ENCODE measurements at regions not wholly inside any gene's neighbourhood (a gene's known extent, or its start where the extent isn't known, plus 50 kb on each side); places are given as distances from the start of the nearest gene placed in this dataset.

DNA sequence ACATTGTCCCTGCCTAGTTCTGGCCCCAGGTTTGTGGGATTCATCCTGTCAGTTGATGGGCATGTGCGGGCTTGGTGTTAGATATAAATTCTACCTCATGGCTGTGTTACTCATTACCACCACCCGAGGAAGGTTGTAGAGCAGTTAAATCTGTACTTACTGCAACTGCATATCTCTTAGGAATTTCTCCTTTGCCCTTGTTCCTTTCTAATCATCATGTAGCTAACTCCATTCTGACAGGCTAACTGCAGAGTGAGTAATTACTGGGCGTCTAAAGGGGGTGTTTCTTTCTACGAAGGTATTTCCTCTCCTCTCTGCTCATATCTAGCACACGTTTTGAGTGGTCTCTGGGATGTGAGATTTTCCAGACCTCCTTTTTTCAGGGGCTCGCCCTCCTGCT is 1076.7 kb downstream of the TMTC2 start:
- peaks cover 0 to 8% (median 2%) of the 10 kb centered on the region in 11 donors for H3K9me3 Mint-ChIP-seq
- H3K27ac ChIP-seq (ENCODE audit: low read depth, low read length), result no peak overlapping the region
- DNase-seq, result no peak
- H3K27me3 ChIP-seq (ENCODE audit: control insufficient read depth in 2 of 2, insufficient read depth in 2 of 2, low read length in 2 of 2), result no peaks in the 10 kb centered on the region
- no peaks in the 10 kb centered on the region for H3K27me3 Mint-ChIP-seq
- no peaks in the 10 kb centered on the region for H3K9me3 ChIP-seq (ENCODE audit: control insufficient read depth in 2 of 3, low read length in 3 of 3)
- no peak for ATAC-seq
- no peaks in the 10 kb centered on the region for H3K4me1 ChIP-seq (ENCODE audit: control insufficient read depth in 2 of 2, insufficient read depth in 2 of 2, low read length in 2 of 2)
- intact Hi-C loops (cut with micrococcal nuclease), result no loop called here
- no peak overlapping the region for H3K4me3 ChIP-seq (ENCODE audit: low read length)
- H3K36me3 Mint-ChIP-seq, result no peaks in the 10 kb centered on the region
- H3K4me1 Mint-ChIP-seq, result no peaks in the 10 kb centered on the region
- no peak overlapping the region for H3K4me3 Mint-ChIP-seq
- H3K27ac Mint-ChIP-seq, result no peak overlapping the region
- CTCF ChIA-PET, result no interaction called here
- H3K36me3 ChIP-seq (ENCODE audit: control insufficient read depth in 2 of 3, insufficient read depth in 3 of 3, low read length in 3 of 3), result no peaks in the 10 kb centered on the region
- POLR2A ChIA-PET, result no interaction called here

DNA sequence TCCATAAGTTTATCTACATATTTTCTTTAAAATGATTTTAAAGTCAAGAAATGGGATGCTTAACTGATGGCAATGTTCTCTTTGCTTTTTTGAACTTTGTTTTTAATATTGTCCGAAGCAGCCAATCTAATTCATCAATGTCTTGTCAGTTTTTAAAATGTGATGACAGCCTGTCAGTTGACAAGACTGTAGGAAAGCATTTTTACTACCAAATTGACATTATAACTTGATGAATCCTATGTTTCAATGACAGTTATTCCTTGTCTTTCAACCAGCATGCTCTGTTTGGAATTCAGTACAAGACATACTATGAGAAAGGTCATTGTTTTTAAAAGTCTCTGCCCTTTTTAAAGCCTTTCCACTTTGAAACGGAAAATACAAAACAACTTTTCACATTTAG is 1073.2 kb downstream of the TMTC2 start:
- Mint-ChIP-seq H3K27ac (no peak overlapping the region), H3K9me3 (peaks cover 0 to 17% (median 2%) of the 10 kb centered on the region in 11 donors), H3K36me3 (no peaks in the 10 kb centered on the region), H3K27me3 (no peaks in the 10 kb centered on the region), H3K4me3 (no peak overlapping the region), H3K4me1 (no peaks in the 10 kb centered on the region)
- Histone ChIP-seq H3K36me3 (ENCODE audit: control insufficient read depth in 2 of 3, insufficient read depth in 3 of 3, low read length in 3 of 3) (no peaks in the 10 kb centered on the region), H3K4me3 (ENCODE audit: low read length) (no peak overlapping the region), H3K27ac (ENCODE audit: low read depth, low read length) (no peak overlapping the region), H3K9me3 (ENCODE audit: control insufficient read depth in 2 of 3, low read length in 3 of 3) (no peaks in the 10 kb centered on the region), H3K4me1 (ENCODE audit: control insufficient read depth in 2 of 2, insufficient read depth in 2 of 2, low read length in 2 of 2) (no peaks in the 10 kb centered on the region), H3K27me3 (ENCODE audit: control insufficient read depth in 2 of 2, insufficient read depth in 2 of 2, low read length in 2 of 2) (no peaks in the 10 kb centered on the region)
- intact Hi-C loops (cut with micrococcal nuclease), result loop anchor here in 1 of 2 donors (5.0 kb wide), 1 partner anchor 1073 kb away; the partner anchor contains the start of gene TMTC2
- POLR2A ChIA-PET, result no interaction called here
- DNase-seq, result no peak
- CTCF ChIA-PET, result no interaction called here
- no peak for ATAC-seq

DNA sequence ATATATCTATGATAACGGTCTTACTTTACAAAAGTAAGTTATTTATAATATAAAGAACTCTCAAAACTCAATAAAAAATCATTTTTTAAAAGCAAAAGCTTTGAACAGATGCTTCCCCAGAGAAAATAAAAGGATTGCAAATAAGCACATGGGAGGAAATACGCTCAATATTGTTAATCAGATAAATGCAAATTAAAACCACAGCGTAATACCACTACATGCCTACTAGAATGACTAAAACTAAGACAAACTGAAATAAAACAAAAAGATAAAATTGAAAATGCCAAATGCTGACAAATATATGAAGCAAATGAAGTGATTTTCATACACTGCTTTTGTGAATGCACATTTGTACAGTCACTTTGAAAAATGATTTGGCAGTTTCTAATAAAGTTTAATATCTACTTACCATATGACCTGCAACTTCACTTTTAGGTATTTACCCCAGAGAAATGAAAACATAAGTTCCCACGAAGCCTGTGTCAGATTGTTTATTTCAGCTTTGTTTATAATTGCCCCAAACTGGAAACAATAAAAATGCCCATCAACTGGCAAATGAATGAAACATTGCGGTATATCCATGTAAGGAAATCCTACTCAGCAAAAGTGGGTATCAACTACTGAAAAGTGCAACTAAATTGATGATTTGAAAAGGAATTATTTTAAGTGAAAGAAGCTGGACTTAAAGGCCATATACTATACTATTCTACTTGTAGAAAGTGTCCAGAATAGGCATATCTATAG is 1072.4 kb downstream of the TMTC2 start:
- H3K9me3 Mint-ChIP-seq, result peaks cover 0 to 17% (median 2%) of the 10 kb centered on the region in 11 donors
- no peaks in the 10 kb centered on the region for H3K4me1 ChIP-seq (ENCODE audit: control insufficient read depth in 2 of 2, insufficient read depth in 2 of 2, low read length in 2 of 2)
- no peak overlapping the region for H3K27ac ChIP-seq (ENCODE audit: low read depth, low read length)
- no peak overlapping the region for H3K4me3 ChIP-seq (ENCODE audit: low read length)
- H3K9me3 ChIP-seq (ENCODE audit: control insufficient read depth in 2 of 3, low read length in 3 of 3), result no peaks in the 10 kb centered on the region
- DNase-seq (no peak), ATAC-seq (no peak)
- no peaks in the 10 kb centered on the region for H3K36me3 ChIP-seq (ENCODE audit: control insufficient read depth in 2 of 3, insufficient read depth in 3 of 3, low read length in 3 of 3)
- H3K4me1 Mint-ChIP-seq, result no peaks in the 10 kb centered on the region
- H3K4me3 Mint-ChIP-seq, result no peak overlapping the region
- ChIA-PET CTCF (no interaction called here), POLR2A (no interaction called here)
- intact Hi-C loops (cut with micrococcal nuclease), result loop anchor here in 1 of 2 donors (5.0 kb wide), 1 partner anchor 1072 kb away; the partner anchor contains the start of gene TMTC2
- H3K36me3 Mint-ChIP-seq, result no peaks in the 10 kb centered on the region
- no peaks in the 10 kb centered on the region for H3K27me3 Mint-ChIP-seq
- H3K27me3 ChIP-seq (ENCODE audit: control insufficient read depth in 2 of 2, insufficient read depth in 2 of 2, low read length in 2 of 2), result no peaks in the 10 kb centered on the region
- H3K27ac Mint-ChIP-seq, result no peak overlapping the region

DNA sequence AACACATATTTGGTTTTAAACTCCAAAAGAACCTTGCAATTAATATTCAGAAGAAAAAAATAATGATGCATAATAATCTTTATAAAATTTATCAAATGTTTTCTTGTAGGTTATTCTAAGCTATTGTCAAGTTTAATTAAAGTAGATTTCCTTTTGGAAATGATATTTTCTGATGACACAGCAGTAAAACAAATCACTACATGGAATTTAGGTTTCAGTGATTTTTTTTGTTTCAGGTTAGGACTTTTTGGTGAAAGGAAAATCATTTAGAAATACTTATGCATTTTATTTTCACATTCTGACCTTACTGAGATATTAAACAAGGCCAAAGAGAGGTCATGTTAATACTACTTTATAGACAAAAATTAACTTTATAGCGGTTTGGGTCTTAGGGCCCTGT is 1067.2 kb downstream of the TMTC2 start:
- POLR2A ChIA-PET, result no interaction called here
- H3K4me3 Mint-ChIP-seq, result no peak overlapping the region
- no peak overlapping the region for H3K27ac Mint-ChIP-seq
- H3K36me3 Mint-ChIP-seq, result no peaks in the 10 kb centered on the region
- DNase-seq (no peak), ATAC-seq (no peak)
- Histone ChIP-seq H3K36me3 (ENCODE audit: control insufficient read depth in 2 of 3, insufficient read depth in 3 of 3, low read length in 3 of 3) (no peaks in the 10 kb centered on the region), H3K4me1 (ENCODE audit: control insufficient read depth in 2 of 2, insufficient read depth in 2 of 2, low read length in 2 of 2) (no peaks in the 10 kb centered on the region), H3K4me3 (ENCODE audit: low read length) (no peak overlapping the region), H3K27ac (ENCODE audit: low read depth, low read length) (no peak overlapping the region), H3K9me3 (ENCODE audit: control insufficient read depth in 2 of 3, low read length in 3 of 3) (no peaks in the 10 kb centered on the region), H3K27me3 (ENCODE audit: control insufficient read depth in 2 of 2, insufficient read depth in 2 of 2, low read length in 2 of 2) (no peaks in the 10 kb centered on the region)
- H3K27me3 Mint-ChIP-seq, result no peaks in the 10 kb centered on the region
- intact Hi-C loops (cut with micrococcal nuclease), result no loop called here
- H3K9me3 Mint-ChIP-seq, result peaks cover 0 to 9% (median 0%) of the 10 kb centered on the region in 11 donors
- no peaks in the 10 kb centered on the region for H3K4me1 Mint-ChIP-seq
- CTCF ChIA-PET, result no interaction called here

DNA sequence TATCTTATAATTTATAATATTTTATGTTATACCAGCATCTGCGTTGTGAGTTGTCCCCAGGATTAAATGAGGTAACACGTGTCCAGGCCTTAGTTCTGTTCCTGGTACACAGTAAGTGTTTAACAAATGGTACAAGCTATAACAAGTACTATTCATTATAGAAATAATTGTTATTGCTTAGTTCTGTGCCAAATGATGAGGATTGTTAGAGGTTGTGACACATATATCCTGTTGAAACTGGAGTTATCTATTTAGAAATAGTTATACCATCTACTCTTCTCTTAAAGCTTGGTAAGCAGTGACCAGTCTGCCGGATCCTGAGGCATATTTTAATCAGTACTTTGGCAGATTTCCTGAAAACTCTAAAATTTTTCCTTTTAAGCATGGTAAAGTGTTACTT is 1066.5 kb downstream of the TMTC2 start:
- Mint-ChIP-seq H3K27me3 (no peaks in the 10 kb centered on the region), H3K4me3 (no peak overlapping the region), H3K4me1 (no peaks in the 10 kb centered on the region), H3K36me3 (no peaks in the 10 kb centered on the region), H3K27ac (no peak overlapping the region), H3K9me3 (peaks cover 0 to 9% (median 0%) of the 10 kb centered on the region in 11 donors)
- Histone ChIP-seq H3K9me3 (ENCODE audit: control insufficient read depth in 2 of 3, low read length in 3 of 3) (no peaks in the 10 kb centered on the region), H3K4me3 (ENCODE audit: low read length) (no peak overlapping the region), H3K36me3 (ENCODE audit: control insufficient read depth in 2 of 3, insufficient read depth in 3 of 3, low read length in 3 of 3) (no peaks in the 10 kb centered on the region), H3K27me3 (ENCODE audit: control insufficient read depth in 2 of 2, insufficient read depth in 2 of 2, low read length in 2 of 2) (no peaks in the 10 kb centered on the region), H3K27ac (ENCODE audit: low read depth, low read length) (no peak overlapping the region), H3K4me1 (ENCODE audit: control insufficient read depth in 2 of 2, insufficient read depth in 2 of 2, low read length in 2 of 2) (no peaks in the 10 kb centered on the region)
- ChIA-PET CTCF (no interaction called here), POLR2A (no interaction called here)
- DNase-seq, result no peak
- intact Hi-C loops (cut with micrococcal nuclease), result no loop called here
- no peak for ATAC-seq

DNA sequence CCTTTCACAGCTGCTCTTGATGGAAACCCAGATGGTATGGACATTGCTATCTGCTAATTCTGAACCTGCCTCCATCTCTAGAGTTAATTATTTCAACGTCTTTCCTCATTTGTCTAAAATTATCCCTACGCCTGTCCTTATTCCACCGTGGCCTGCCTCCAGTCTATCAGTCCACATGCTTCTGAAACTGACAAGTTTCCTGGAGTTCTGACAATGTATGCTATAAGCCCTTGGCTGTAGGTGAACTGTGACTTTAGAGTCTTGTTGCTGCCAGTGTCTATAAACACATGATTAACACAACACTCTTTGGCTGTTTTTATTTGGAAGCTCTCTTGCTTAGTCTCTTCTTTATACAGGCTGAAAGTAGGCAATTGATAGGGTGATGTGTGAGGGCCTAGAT is 1052.9 kb downstream of the TMTC2 start:
- Histone ChIP-seq H3K9me3 (ENCODE audit: control insufficient read depth in 2 of 3, low read length in 3 of 3) (no peaks in the 10 kb centered on the region), H3K27me3 (ENCODE audit: control insufficient read depth in 2 of 2, insufficient read depth in 2 of 2, low read length in 2 of 2) (no peaks in the 10 kb centered on the region), H3K27ac (ENCODE audit: low read depth, low read length) (no peak overlapping the region), H3K36me3 (ENCODE audit: control insufficient read depth in 2 of 3, insufficient read depth in 3 of 3, low read length in 3 of 3) (no peaks in the 10 kb centered on the region), H3K4me3 (ENCODE audit: low read length) (no peak overlapping the region), H3K4me1 (ENCODE audit: control insufficient read depth in 2 of 2, insufficient read depth in 2 of 2, low read length in 2 of 2) (no peaks in the 10 kb centered on the region)
- Mint-ChIP-seq H3K36me3 (no peaks in the 10 kb centered on the region), H3K27me3 (no peaks in the 10 kb centered on the region), H3K9me3 (peaks cover 3 to 23% (median 8%) of the 10 kb centered on the region in 11 donors), H3K4me1 (no peaks in the 10 kb centered on the region), H3K27ac (no peak overlapping the region), H3K4me3 (no peak overlapping the region)
- ATAC-seq (no peak), DNase-seq (no peak)
- intact Hi-C loops (cut with micrococcal nuclease), result no loop called here
- POLR2A ChIA-PET, result no interaction called here
- CTCF ChIA-PET, result no interaction called here

DNA sequence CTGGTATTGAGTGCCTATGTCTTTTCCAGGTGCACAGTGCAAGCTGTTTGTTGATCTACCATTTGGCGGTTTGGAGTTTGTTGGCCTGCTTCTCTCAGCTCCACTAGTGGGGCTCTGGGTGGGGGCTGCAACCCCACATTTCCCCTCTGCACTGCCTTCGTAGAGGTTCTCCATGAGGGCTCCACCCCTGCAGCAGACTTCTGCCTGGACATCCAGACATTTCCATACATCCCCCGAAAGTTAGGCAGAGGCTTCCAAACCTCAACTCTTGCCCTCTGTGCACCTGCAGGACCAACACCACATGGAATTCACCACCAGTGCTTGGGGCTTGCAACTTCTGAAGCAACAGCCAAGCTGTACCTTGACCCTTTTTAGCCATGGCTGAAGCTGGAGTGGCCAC is 1024.1 kb downstream of the TMTC2 start:
- H3K9me3 ChIP-seq (ENCODE audit: control insufficient read depth in 2 of 3, low read length in 3 of 3), result peaks cover 0 to 8% (median 0%) of the 10 kb centered on the region in 3 experiments
- no peaks in the 10 kb centered on the region for H3K36me3 ChIP-seq (ENCODE audit: control insufficient read depth in 2 of 3, insufficient read depth in 3 of 3, low read length in 3 of 3)
- no peak for DNase-seq
- no peak overlapping the region for H3K27ac Mint-ChIP-seq
- intact Hi-C loops (cut with micrococcal nuclease), result no loop called here
- H3K4me1 Mint-ChIP-seq, result no peaks in the 10 kb centered on the region
- no peak overlapping the region for H3K4me3 Mint-ChIP-seq
- no peak overlapping the region for H3K27ac ChIP-seq (ENCODE audit: low read depth, low read length)
- H3K9me3 Mint-ChIP-seq, result peaks cover 0 to 50% (median 14%) of the 10 kb centered on the region in 11 donors
- H3K27me3 Mint-ChIP-seq, result no peaks in the 10 kb centered on the region
- peaks cover 0 to 1% (median 0%) of the 10 kb centered on the region in 5 donors for H3K36me3 Mint-ChIP-seq
- POLR2A ChIA-PET, result no interaction called here
- H3K27me3 ChIP-seq (ENCODE audit: control insufficient read depth in 2 of 2, insufficient read depth in 2 of 2, low read length in 2 of 2), result no peaks in the 10 kb centered on the region
- ATAC-seq, result no peak
- CTCF ChIA-PET, result no interaction called here
- H3K4me1 ChIP-seq (ENCODE audit: control insufficient read depth in 2 of 2, insufficient read depth in 2 of 2, low read length in 2 of 2), result no peaks in the 10 kb centered on the region
- no peak overlapping the region for H3K4me3 ChIP-seq (ENCODE audit: low read length)
